Spleen (tissue), 7 donors: ENCODE measurements at regions not wholly inside any gene's neighbourhood (a gene's known extent, or its start where the extent isn't known, plus 50 kb on each side); places are given as distances from the start of the nearest gene placed in this dataset.

Source experiments
- CTCF ChIP-seq, 11 experiments: fragments of 200-600 bp in 7 of 11; fragments of 450-650 bp in 4 of 11; sonication (generic) in 4 of 11; IDR thresholded peaks in 8 of 11; conservative IDR thresholded peaks in 3 of 11; 1 replicate in 7 of 11; 2 replicates in 4 of 11; pipeline versions ENCODE4 v1.4.0 to v1.8.0; 2016 to 2021; ENCODE audit warnings: antibody characterized with exemption in 11 of 11, inconsistent platforms in 4 of 11, mild to moderate bottlenecking in 1 of 11
- POLR2A ChIP-seq, 3 donors: fragments of 450-650 bp; IDR thresholded peaks; one replicate each; pipeline ENCODE4 v1.5.1; 2017; ENCODE audit warnings: antibody characterized with exemption in 3 of 3, mild to moderate bottlenecking in 1 of 3
- POLR2AphosphoS5 ChIP-seq, 3 donors: sonication (generic); formaldehyde crosslinking; IDR thresholded peaks; one replicate each; pipeline ENCODE4 v1.5.1; 2017; ENCODE audit warnings: antibody characterized with exemption in 3 of 3
- donor health status: DM: no; HTN: no; CAD: no; lungs with moderate emphysema.
- donor health status: DM: no; HTN: no; CAD: no.
- donor health status: DM: no; HTN: no; CAD: no.

- TF ChIP-seq POLR2A (IDR thresholded peaks at IDR 0.05) (no peak), CTCF (IDR thresholded peaks at IDR 0.05 in 8 of 11, conservative IDR thresholded peaks at IDR 0.05 in 3 of 11) (no peak), POLR2AphosphoS5 (IDR thresholded peaks at IDR 0.05) (no peak)
These were observed 146.2 kb downstream of the TBXT start for GRCh38 chr6:166021429-166021828.
